A549 (cell line): ENCODE measurements at regions not wholly inside any gene's neighbourhood (a gene's known extent, or its start where the extent isn't known, plus 50 kb on each side); places are given as distances from the start of the nearest gene placed in this dataset.

Experiments
- ATAC-seq, 2 experiments: fragments of 200-7000 bp in 1 of 2; fragments of >200 bp in 1 of 2; cut with Nextera tagmentation in 1 of 2; cut with Tn5 transposase in 1 of 2; 3 replicates each; pipeline versions ENCODE4 v1.8.0 to v1.9.1; 2018 to 2020; ENCODE audit warnings: mild to moderate bottlenecking in 1 of 2, moderate library complexity in 1 of 2
- CTCF ChIA-PET: fragments of 300-600 bp; sonication (Branson Sonifier 250); formaldehyde crosslinking; extraction: SDS; loops from one replicate; lab custom pipeline; 2021; ENCODE audit warnings: antibody characterized with exemption, inconsistent platforms; lab: Yijun Ruan, JAX
- POLR2A ChIA-PET: fragments of 350-600 bp; formaldehyde crosslinking; extraction: SDS; loops from one replicate; lab custom pipeline; 2021; ENCODE audit warnings: antibody characterized with exemption, inconsistent platforms; lab: Yijun Ruan, JAX
- DNase-seq, 2 experiments: peaks; one replicate each; pipeline versions ENCODE4 v3.0.0 to v3.0.0-alpha.2; 2011 to 2016; ENCODE audit warnings: low read depth in 1 of 2, low spot score in 1 of 2
- FAIRE-seq: peaks from 2 replicates; lab custom pipeline; 2011; peaks lifted over from hg19 to GRCh38; lab: Jason Lieb, UNC
- H3K27ac ChIP-seq, 2 experiments: fragments of >200 bp; sonication (Bioruptor Twin); formaldehyde crosslinking; 3 replicates each; pipeline ENCODE4 v1.5.1; 2016 to 2017
- H3K4me1 ChIP-seq: fragments of >200 bp; sonication (Bioruptor Twin); formaldehyde crosslinking; 3 replicates; pipeline ENCODE4 v1.6.1; 2016
- H3K4me2 ChIP-seq: fragments of >200 bp; sonication (Bioruptor Twin); formaldehyde crosslinking; 3 replicates; pipeline ENCODE4 v1.6.1; 2016
- H3K4me3 ChIP-seq: fragments of >200 bp; sonication (Bioruptor Twin); formaldehyde crosslinking; 3 replicates; pipeline ENCODE4 v1.5.1; 2016
- H3K9me3 ChIP-seq: fragments of >200 bp; sonication (Bioruptor Twin); formaldehyde crosslinking; 3 replicates; pipeline ENCODE4 v1.6.1; 2016
- CHD2 ChIP-seq: fragments of 150-350 bp; IDR thresholded peaks from 2 replicates; pipeline ENCODE4 v1.6.1; 2014; ENCODE audit warnings: low read length; ENCODE audit not compliant: partially characterized antibody
- EHF ChIP-seq: fragments of 250-450 bp; sonication (Bioruptor Pico); IDR thresholded peaks from 2 replicates; pipeline ENCODE4 v1.5.0; 2020; ENCODE audit warnings: mild to moderate bottlenecking
- ELK1 ChIP-seq: fragments of 150-350 bp; IDR thresholded peaks from 2 replicates; pipeline ENCODE4 v1.6.1; 2014; ENCODE audit warnings: low read depth, mild to moderate bottlenecking, low read length
- FOSB ChIP-seq: fragments of 250-450 bp; sonication (Bioruptor Pico); IDR thresholded peaks from 2 replicates; pipeline ENCODE4 v1.5.0; 2020; ENCODE audit warnings: mild to moderate bottlenecking, moderate library complexity
- FOSL2 ChIP-seq, 2 experiments: fragments of 450-650 bp in 1 of 2; fragments of >200 bp in 1 of 2; sonication (Bioruptor Twin) in 1 of 2; formaldehyde crosslinking; IDR thresholded peaks; 2 replicates each; pipeline versions ENCODE4 v1.5.0 to v1.6.1; 2016 to 2020; ENCODE audit warnings: mild to moderate bottlenecking in 1 of 2, moderate library complexity in 1 of 2
- FOXS1 ChIP-seq: fragments of 250-450 bp; sonication (Bioruptor Pico); IDR thresholded peaks from 2 replicates; pipeline ENCODE4 v1.5.0; 2020; ENCODE audit warnings: mild to moderate bottlenecking, moderate library complexity
- HES2 ChIP-seq: fragments of >200 bp; sonication (Bioruptor Twin); formaldehyde crosslinking; IDR thresholded peaks from 2 replicates; pipeline ENCODE4 v1.6.1; 2016
- HOXA7 ChIP-seq: fragments of 250-450 bp; sonication (Bioruptor Pico); IDR thresholded peaks from 2 replicates; pipeline ENCODE4 v1.5.0; 2020; ENCODE audit warnings: mild to moderate bottlenecking, moderate library complexity
- HOXB5 ChIP-seq: fragments of 250-450 bp; sonication (Bioruptor Pico); IDR thresholded peaks from 2 replicates; pipeline ENCODE4 v1.5.0; 2020; ENCODE audit warnings: mild to moderate bottlenecking, moderate library complexity
- JUN ChIP-seq, 2 experiments: fragments of >200 bp; sonication (Bioruptor Twin); formaldehyde crosslinking; IDR thresholded peaks; 2 replicates in 1 of 2; 3 replicates in 1 of 2; pipeline ENCODE4 v1.6.1; 2016 to 2017
- JUNB ChIP-seq: fragments of >200 bp; sonication (Bioruptor Twin); formaldehyde crosslinking; IDR thresholded peaks from 2 replicates; pipeline ENCODE4 v1.6.1; 2016
- PBX3 ChIP-seq: IDR thresholded peaks from 2 replicates; pipeline ENCODE4 v1.6.1; 2012
- RNF2 ChIP-seq: fragments of 200-600 bp; sonication (generic); IDR thresholded peaks from 2 replicates; pipeline ENCODE4 v1.6.1; 2016; ENCODE audit warnings: low read depth, mild to moderate bottlenecking, antibody characterized with exemption, moderate library complexity, borderline replicate concordance
- TP53 ChIP-seq: fragments of 250-450 bp; sonication (Bioruptor Pico); IDR thresholded peaks from 2 replicates; pipeline ENCODE4 v1.5.0; 2021; ENCODE audit warnings: mild to moderate bottlenecking, moderate library complexity
- ZC3H11A ChIP-seq: fragments of 450-650 bp; IDR thresholded peaks from 2 replicates; pipeline ENCODE4 v1.6.1; 2014; ENCODE audit warnings: antibody characterized with exemption, mild to moderate bottlenecking
- ZFP36 ChIP-seq: fragments of 450-650 bp; IDR thresholded peaks from 2 replicates; pipeline ENCODE4 v1.6.1; 2014; ENCODE audit warnings: borderline replicate concordance; ENCODE audit not compliant: partially characterized antibody
- ZNF302 ChIP-seq: fragments of 250-450 bp; sonication (Bioruptor Pico); IDR thresholded peaks from 2 replicates; pipeline ENCODE4 v1.9.0; 2021; ENCODE audit warnings: inconsistent platforms, mild to moderate bottlenecking, moderate library complexity
- ZSCAN20 ChIP-seq: fragments of 250-450 bp; sonication (Bioruptor Pico); IDR thresholded peaks from 2 replicates; pipeline ENCODE4 v1.8.0; 2022; ENCODE audit warnings: mild to moderate bottlenecking, moderate library complexity
- WGBS: methylation state at CpG from one replicate; pipeline ENCODE4 v1.1.6; 2017; ENCODE audit errors: missing lambda C conversion rate; 5-methylcytosine and 5-hydroxymethylcytosine counted together

GRCh38 chr2:186947516-186947915, 98.5 kb upstream of the ZSWIM2 start:
- H3K4me3 ChIP-seq, result no peak overlapping the region
- H3K4me1 ChIP-seq, result no peaks in the 10 kb centered on the region
- CTCF ChIA-PET, result no interaction called here
- no peaks in the 10 kb centered on the region for H3K9me3 ChIP-seq
- POLR2A ChIA-PET, result no interaction called here
- FAIRE-seq (no peak), DNase-seq (no peak), ATAC-seq (no peak)
- 69% methylated on average over 2 of the region's 2 CpGs for WGBS
- no peak for TF ChIP-seq RNF2
- no peak for TF ChIP-seq JUN (IDR thresholded peaks at IDR 0.05)
- TF ChIP-seq FOSL2 (IDR thresholded peaks at IDR 0.05), result no peak
- TF ChIP-seq FOSL2 (CRISPR knock-in tag; IDR thresholded peaks at IDR 0.05), result no peak
- TF ChIP-seq ZSCAN20 (CRISPR knock-in tag), result no peak
- no peak overlapping the region for H3K4me2 ChIP-seq
- no peak overlapping the region for H3K27ac ChIP-seq

GRCh38 chr2:186946896-186947467, 98.0 kb upstream of the ZSWIM2 start:
- WGBS, result 72% methylated on average over 2 of the region's 2 CpGs
- no peak overlapping the region for H3K4me2 ChIP-seq
- DNase-seq (no peak), ATAC-seq (peak in 1 of 2 experiments; percentile 19; a peak in 1 of 6 replicates), FAIRE-seq (no peak)
- H3K4me3 ChIP-seq, result no peak overlapping the region
- no peaks in the 10 kb centered on the region for H3K4me1 ChIP-seq
- ChIA-PET CTCF (interaction anchor here (0.9 kb wide), 1 partner anchor 362 kb away, joined by 3 read pairs; no protein-coding TSS in a partner anchor), POLR2A (no interaction called here)
- H3K9me3 ChIP-seq, result no peaks in the 10 kb centered on the region
- TF ChIP-seq FOSB (CRISPR knock-in tag) (no peak), HOXA7 (CRISPR knock-in tag) (no peak)
- no peak overlapping the region for H3K27ac ChIP-seq

GRCh38 chr2:186941853-186942252, 92.9 kb upstream of the ZSWIM2 start:
- WGBS, result 5% methylated on average over 1 of the region's 1 CpG
- TF ChIP-seq JUNB (no peak), FOXS1 (CRISPR knock-in tag) (no peak), EHF (CRISPR knock-in tag) (no peak), PBX3 (no peak)
- TF ChIP-seq, all 56 proteins: peak for 0

GRCh38 chr2:186940463-186940862, 91.5 kb upstream of the ZSWIM2 start:
- H3K27ac ChIP-seq, result no peak overlapping the region
- no peak for FAIRE-seq
- no peak for DNase-seq
- WGBS, result 43% methylated on average over 2 of the region's 2 CpGs
- H3K4me2 ChIP-seq, result no peak overlapping the region
- ATAC-seq, result no peak
- TF ChIP-seq ZNF302 (CRISPR knock-in tag), result no peak
- TF ChIP-seq HOXB5 (CRISPR knock-in tag), result no peak
- TF ChIP-seq ZC3H11A, result no peak
- TF ChIP-seq JUN (IDR thresholded peaks at IDR 0.05), result no peak
- TF ChIP-seq EHF (CRISPR knock-in tag), result no peak
- TF ChIP-seq HES2, result no peak
- TF ChIP-seq CHD2, result no peak
- H3K4me1 ChIP-seq, result no peaks in the 10 kb centered on the region
- H3K9me3 ChIP-seq, result no peaks in the 10 kb centered on the region
- POLR2A ChIA-PET, result no interaction called here
- CTCF ChIA-PET, result no interaction called here
- no peak overlapping the region for H3K4me3 ChIP-seq

More at GRCh38 chr2:186941853-186942252, 92.9 kb upstream of the ZSWIM2 start:
- ATAC-seq (no peak), DNase-seq (no peak), FAIRE-seq (no peak)
- no peaks in the 10 kb centered on the region for H3K9me3 ChIP-seq
- no peak overlapping the region for H3K4me2 ChIP-seq
- no peak overlapping the region for H3K4me3 ChIP-seq
- ChIA-PET CTCF (no interaction called here), POLR2A (no interaction called here)
- no peaks in the 10 kb centered on the region for H3K4me1 ChIP-seq
- no peak overlapping the region for H3K27ac ChIP-seq

- WGBS, result 93% methylated on average over 4 of the region's 4 CpGs
- FAIRE-seq (no peak), ATAC-seq (no peak), DNase-seq (no peak)
- CTCF ChIA-PET, result no interaction called here
- Histone ChIP-seq H3K4me1 (no peaks in the 10 kb centered on the region), H3K9me3 (no peaks in the 10 kb centered on the region), H3K27ac (no peak overlapping the region), H3K4me3 (no peak overlapping the region), H3K4me2 (no peak overlapping the region)
- TF ChIP-seq ZFP36 (no peak), FOSB (CRISPR knock-in tag) (no peak), TP53 (CRISPR knock-in tag) (no peak), ELK1 (no peak)
- POLR2A ChIA-PET, result no interaction called here
Measured at GRCh38 chr2:186934420-186934819, 85.5 kb upstream of the ZSWIM2 start.
